Endodermal cell (in vitro differentiated cells): ENCODE measurements at regions not wholly inside any gene's neighbourhood (a gene's known extent, or its start where the extent isn't known, plus 50 kb on each side); places are given as distances from the start of the nearest gene placed in this dataset.

Experiments
- DNase-seq: peaks from one replicate; pipeline ENCODE4 v3.0.0-alpha.2; 2017
- H3K27ac ChIP-seq: 2 replicates; pipeline ENCODE4 v1.5.1; 2013; ENCODE audit warnings: mild to moderate bottlenecking, low read depth, low read length, moderate library complexity
- H3K27me3 ChIP-seq: 2 replicates; pipeline ENCODE4 v1.6.1; 2013; ENCODE audit warnings: mild to moderate bottlenecking, low read length, moderate library complexity; ENCODE audit not compliant: insufficient read depth, control insufficient read depth, poor library complexity, severe bottlenecking
- H3K36me3 ChIP-seq: 2 replicates; pipeline ENCODE4 v1.7.0; 2013; ENCODE audit warnings: mild to moderate bottlenecking, low read length, moderate library complexity; ENCODE audit not compliant: control insufficient read depth, insufficient read depth
- H3K4me1 ChIP-seq: one replicate; pipeline ENCODE4 v1.7.0; 2013; ENCODE audit warnings: low read length; ENCODE audit not compliant: control insufficient read depth, insufficient read depth
- H3K4me3 ChIP-seq: 2 replicates; pipeline ENCODE4 v1.5.1; 2013; ENCODE audit warnings: mild to moderate bottlenecking, low read length, moderate library complexity
- H3K9ac ChIP-seq: 2 replicates; pipeline ENCODE4 v1.6.1; 2013; ENCODE audit warnings: mild to moderate bottlenecking, low read length, moderate library complexity; ENCODE audit not compliant: poor library complexity, severe bottlenecking; ENCODE audit errors: extremely low read depth
- H3K9me3 ChIP-seq: 2 replicates; pipeline ENCODE4 v1.6.1; 2013; ENCODE audit warnings: mild to moderate bottlenecking, low read length, moderate library complexity; ENCODE audit not compliant: control insufficient read depth
- H3K27ac Mint-ChIP-seq: 2 replicates; pipeline ENCODE4 v1.8.0; 2020; ENCODE audit warnings: mixed read lengths
- H3K27me3 Mint-ChIP-seq: 2 replicates; pipeline ENCODE4 v1.8.0; 2021; ENCODE audit warnings: mild to moderate bottlenecking, mixed read lengths; ENCODE audit not compliant: insufficient read depth
- H3K36me3 Mint-ChIP-seq: 2 replicates; pipeline ENCODE4 v1.8.0; 2020; ENCODE audit warnings: low read depth, mixed read lengths
- H3K4me1 Mint-ChIP-seq: 2 replicates; pipeline ENCODE4 v1.8.0; 2020; ENCODE audit warnings: mixed read lengths
- H3K4me3 Mint-ChIP-seq: 2 replicates; pipeline ENCODE4 v1.8.0; 2020; ENCODE audit warnings: mild to moderate bottlenecking, moderate library complexity, mixed read lengths
- H3K9me3 Mint-ChIP-seq: 2 replicates; pipeline ENCODE4 v1.8.0; 2020; ENCODE audit warnings: mild to moderate bottlenecking, mixed read lengths
- WGBS, 2 experiments: methylation state at CpG; one replicate each; pipeline versions ENCODE4 v1.1.5 to v1.1.7; 2013; ENCODE audit warnings: missing lambda C conversion rate in 2 of 2, mixed read lengths in 1 of 2; ENCODE audit not compliant: insufficient coverage in 1 of 2, insufficient read length in 1 of 2; 5-methylcytosine and 5-hydroxymethylcytosine counted together
- TF ChIP-seq, protein P1 (sequence below): fragments of 200-600 bp; sonication (generic); conservative IDR thresholded peaks from 2 replicates; pipeline ENCODE4 v1.5.0; 2021; ENCODE audit warnings: antibody characterized with exemption, mild to moderate bottlenecking

DNA sequence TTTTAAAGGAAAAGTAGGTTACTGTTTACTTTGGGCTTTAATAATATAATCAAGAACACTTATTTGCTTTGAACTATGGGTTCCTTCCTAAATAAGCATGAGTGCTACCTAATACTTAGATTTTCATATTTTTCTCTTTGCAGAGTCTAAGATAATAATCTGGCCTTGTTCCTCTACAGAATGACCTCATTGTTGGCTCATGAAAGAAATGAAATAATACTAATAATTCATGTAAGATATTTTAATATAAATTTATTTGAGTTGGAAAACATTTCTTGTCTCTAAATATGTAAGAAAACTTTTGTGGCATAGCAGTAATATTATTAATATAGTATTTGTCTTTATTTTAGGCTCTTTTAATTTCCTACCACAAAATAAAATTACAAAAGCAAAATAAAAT, 601.3 kb downstream of the IQCM start:
- no peaks in the 10 kb centered on the region for H3K36me3 Mint-ChIP-seq
- TF ChIP-seq, protein P1, sequence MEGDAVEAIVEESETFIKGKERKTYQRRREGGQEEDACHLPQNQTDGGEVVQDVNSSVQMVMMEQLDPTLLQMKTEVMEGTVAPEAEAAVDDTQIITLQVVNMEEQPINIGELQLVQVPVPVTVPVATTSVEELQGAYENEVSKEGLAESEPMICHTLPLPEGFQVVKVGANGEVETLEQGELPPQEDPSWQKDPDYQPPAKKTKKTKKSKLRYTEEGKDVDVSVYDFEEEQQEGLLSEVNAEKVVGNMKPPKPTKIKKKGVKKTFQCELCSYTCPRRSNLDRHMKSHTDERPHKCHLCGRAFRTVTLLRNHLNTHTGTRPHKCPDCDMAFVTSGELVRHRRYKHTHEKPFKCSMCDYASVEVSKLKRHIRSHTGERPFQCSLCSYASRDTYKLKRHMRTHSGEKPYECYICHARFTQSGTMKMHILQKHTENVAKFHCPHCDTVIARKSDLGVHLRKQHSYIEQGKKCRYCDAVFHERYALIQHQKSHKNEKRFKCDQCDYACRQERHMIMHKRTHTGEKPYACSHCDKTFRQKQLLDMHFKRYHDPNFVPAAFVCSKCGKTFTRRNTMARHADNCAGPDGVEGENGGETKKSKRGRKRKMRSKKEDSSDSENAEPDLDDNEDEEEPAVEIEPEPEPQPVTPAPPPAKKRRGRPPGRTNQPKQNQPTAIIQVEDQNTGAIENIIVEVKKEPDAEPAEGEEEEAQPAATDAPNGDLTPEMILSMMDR, result no peak

GRCh38 chr4:149211876-149212275, 603.8 kb downstream of the IQCM start:
- Mint-ChIP-seq H3K36me3 (no peaks in the 10 kb centered on the region), H3K27me3 (no peaks in the 10 kb centered on the region), H3K4me3 (no peak overlapping the region), H3K27ac (no peak overlapping the region), H3K4me1 (no peaks in the 10 kb centered on the region), H3K9me3 (no peaks in the 10 kb centered on the region)
- Histone ChIP-seq H3K27me3 (no peaks in the 10 kb centered on the region), H3K27ac (no peak overlapping the region), H3K9me3 (no peaks in the 10 kb centered on the region), H3K9ac (no peak overlapping the region), H3K4me3 (no peak overlapping the region), H3K4me1 (no peaks in the 10 kb centered on the region), H3K36me3 (no peaks in the 10 kb centered on the region)
- 100% methylated on average over 1 of the region's 1 CpG; no CpG with 5 or more reads in 1 of the 2 experiments for WGBS, 2 experiments
- DNase-seq, result no peak
- TF ChIP-seq, protein P1, result no peak

More for the DNA sequence above, 601.3 kb downstream of the IQCM start:
- DNase-seq, result no peak
- no peak overlapping the region for H3K27ac ChIP-seq
- Mint-ChIP-seq H3K27me3 (no peaks in the 10 kb centered on the region), H3K9me3 (no peaks in the 10 kb centered on the region), H3K27ac (no peak overlapping the region), H3K4me3 (no peak overlapping the region), H3K4me1 (no peaks in the 10 kb centered on the region)
- no peak overlapping the region for H3K4me3 ChIP-seq
- no peaks in the 10 kb centered on the region for H3K9me3 ChIP-seq
- no peaks in the 10 kb centered on the region for H3K4me1 ChIP-seq
- H3K9ac ChIP-seq, result no peak overlapping the region
- no peaks in the 10 kb centered on the region for H3K27me3 ChIP-seq
- no peaks in the 10 kb centered on the region for H3K36me3 ChIP-seq

- Mint-ChIP-seq H3K9me3 (no peaks in the 10 kb centered on the region), H3K4me1 (peaks cover 5% of the 10 kb centered on the region), H3K4me3 (no peak overlapping the region), H3K36me3 (no peaks in the 10 kb centered on the region), H3K27ac (no peak overlapping the region), H3K27me3 (no peaks in the 10 kb centered on the region)
- H3K4me3 ChIP-seq, result no peak overlapping the region
- 80 to 100% methylated on average over 2 to 4 of the region's 4 CpGs for whole genome bisulfite sequencing, 2 experiments
- H3K4me1 ChIP-seq, result no peaks in the 10 kb centered on the region
- TF ChIP-seq, protein P1, result no peak
- no peaks in the 10 kb centered on the region for H3K9me3 ChIP-seq
- no peak overlapping the region for H3K27ac ChIP-seq
- no peak for DNase-seq
- H3K36me3 ChIP-seq, result no peaks in the 10 kb centered on the region
- H3K9ac ChIP-seq, result no peak overlapping the region
- no peaks in the 10 kb centered on the region for H3K27me3 ChIP-seq
These were observed 612.2 kb downstream of the IQCM start for GRCh38 chr4:149203256-149204001.
